Fibroblast of skin of back (primary cell): ENCODE measurements at regions not wholly inside any gene's neighbourhood (a gene's known extent, or its start where the extent isn't known, plus 50 kb on each side); places are given as distances from the start of the nearest gene placed in this dataset.

Source experiments
- DNase-seq: peaks from one replicate; pipeline ENCODE4 v3.0.0-alpha.2; 2013

DNA sequence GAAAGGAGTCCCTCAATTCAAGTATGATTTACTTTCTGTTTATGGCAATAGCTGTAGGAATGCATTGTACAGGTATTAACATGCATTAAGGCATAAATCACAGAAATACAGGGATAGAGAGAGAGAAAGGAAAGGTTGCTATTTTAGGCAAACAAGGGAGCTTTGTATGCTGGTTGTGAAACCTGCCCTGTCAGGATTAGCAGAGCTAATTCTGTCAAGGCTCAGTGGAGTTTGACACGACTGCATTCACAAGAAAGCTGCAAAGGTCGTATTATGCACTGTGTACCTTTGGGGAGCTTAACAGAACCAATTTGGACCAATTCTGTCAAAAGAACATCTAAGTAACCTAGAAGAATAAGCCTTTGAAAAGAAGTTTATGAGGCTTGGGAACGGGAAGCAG is 239.3 kb downstream of the GRIA2 start:
- DNase-seq, result no peak

DNA sequence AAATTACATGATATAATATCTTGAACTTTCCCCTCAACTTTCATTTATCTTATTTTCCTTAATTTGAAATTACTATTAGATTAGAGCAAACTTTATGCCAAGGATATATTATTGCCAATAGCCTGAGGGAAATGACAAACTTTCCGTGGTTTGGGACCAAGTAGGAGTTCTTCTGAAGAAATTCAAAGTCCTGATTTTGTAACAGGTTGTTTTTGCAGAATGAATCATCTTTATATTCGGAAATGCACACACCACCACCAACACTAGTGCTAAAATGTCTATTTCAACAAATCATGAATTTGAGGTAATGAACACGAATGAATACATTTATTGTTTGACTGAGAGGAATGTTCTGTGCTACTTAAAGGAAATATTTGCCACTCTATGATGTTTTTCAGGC is 226.7 kb downstream of the GRIA2 start:
- DNase-seq, result no peak

DNA sequence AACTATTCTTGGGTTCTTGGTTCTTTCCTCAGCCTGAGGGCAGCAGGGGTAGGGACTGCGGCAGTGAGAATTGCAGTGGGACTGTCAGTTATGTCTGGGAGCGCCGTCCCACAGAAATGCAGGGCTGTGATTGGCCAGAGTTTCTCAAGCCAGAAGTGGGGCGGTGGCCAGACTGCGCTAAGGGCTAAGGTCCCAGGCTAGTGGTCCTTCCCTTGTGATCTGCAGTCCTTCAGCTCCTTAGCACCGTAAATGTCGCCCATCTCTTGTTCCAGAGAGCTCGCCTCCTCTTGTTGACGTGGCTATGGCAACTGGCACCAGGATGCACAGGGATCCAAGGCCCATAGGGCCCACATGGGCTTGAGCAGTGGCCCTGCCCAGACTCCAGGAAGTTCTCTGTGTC is 223.5 kb downstream of the GRIA2 start:
- DNase-seq, result no peak

DNA sequence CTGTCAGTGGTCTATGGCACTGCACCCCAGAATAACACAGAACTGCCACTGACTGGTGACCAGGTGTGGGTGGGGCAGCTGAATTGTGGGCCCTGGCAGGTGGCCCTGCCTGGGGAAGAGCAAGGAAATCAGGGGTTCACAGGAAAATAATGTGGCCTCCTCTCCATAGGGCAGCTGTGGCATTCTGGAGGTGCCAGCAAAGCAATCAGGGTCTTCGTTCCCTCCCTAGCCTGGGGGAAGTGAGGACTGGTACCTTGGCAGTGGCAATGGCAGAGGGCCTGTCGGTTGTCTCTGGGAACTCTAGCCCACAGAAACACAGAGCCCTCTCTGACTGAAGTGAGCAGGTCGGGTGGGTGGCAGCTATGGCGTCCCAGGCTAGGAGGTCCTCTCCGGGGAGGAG is 223.0 kb downstream of the GRIA2 start:
- DNase-seq, result no peak

DNA sequence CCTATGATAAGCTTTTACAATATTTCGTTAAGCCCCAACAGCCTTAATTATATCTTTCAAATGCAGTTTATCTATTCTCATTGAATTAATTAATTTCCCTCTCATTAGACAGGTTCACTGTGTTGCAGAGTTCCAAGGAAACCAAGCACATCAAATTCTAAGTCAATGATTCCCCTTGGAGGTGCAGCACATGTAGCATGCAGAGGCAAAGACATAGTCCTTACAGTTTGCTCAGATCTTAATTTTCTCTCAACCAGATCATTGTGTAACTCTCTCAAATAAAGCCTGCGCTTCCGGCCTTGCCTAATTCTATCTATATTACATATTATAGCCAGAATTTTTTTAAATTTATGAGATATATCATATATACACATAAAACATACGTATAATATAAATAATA is 205.4 kb downstream of the GRIA2 start:
- no peak for DNase-seq

DNA sequence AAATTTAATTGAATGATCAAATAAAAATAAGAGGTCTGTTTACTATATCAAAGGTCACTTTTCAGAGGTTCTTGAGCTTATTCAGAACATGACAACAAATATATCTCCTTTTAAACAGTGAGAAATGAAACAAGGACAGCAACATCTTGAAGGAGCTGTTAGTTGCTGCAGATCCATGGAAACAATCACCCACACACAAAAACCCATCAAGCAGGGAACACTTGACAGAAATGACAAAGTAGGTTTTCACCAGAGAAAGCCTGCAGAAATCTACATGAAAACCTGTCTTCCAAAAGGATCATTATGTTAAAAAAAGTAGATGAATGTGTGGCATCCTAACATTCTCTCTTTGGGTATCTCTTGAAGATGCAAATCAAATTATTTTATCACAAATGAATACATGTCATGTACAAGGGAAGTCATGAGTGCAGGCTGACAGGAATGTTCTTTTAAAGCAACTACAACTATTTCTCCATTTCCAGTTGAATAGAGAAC is 203.0 kb downstream of the GRIA2 start:
- no peak for DNase-seq

DNA sequence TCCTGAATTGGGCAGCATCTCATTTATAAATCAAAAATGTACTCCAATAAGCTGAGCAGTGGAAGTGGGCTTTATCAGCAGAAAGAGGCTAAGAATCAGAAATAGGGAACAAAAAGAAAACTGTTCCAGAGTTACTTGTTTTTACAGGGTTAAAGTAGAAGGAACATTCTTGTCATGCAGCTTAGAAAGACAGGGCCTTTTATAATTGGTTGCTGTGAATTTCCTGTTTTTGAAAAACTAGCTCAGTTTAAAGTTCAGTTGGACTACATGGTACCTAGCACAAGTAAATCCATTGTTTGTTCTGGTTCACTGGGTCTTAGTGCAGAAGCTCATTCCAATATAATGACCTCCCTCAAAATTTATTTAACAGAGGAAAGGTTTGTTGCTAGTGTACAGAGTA is 200.8 kb downstream of the GRIA2 start:
- DNase-seq, result no peak
